Renal cortical epithelial cell (primary cell): ENCODE measurements at regions not wholly inside any gene's neighbourhood (a gene's known extent, or its start where the extent isn't known, plus 50 kb on each side); places are given as distances from the start of the nearest gene placed in this dataset.
A peak's percentile ranks its signal among the peaks of the same experiment; 100 is the strongest.

ENCODE experiments used
- DNase-seq: peaks from one replicate; pipeline ENCODE4 v3.0.0-alpha.2; 2011; ENCODE audit warnings: low read depth

DNA sequence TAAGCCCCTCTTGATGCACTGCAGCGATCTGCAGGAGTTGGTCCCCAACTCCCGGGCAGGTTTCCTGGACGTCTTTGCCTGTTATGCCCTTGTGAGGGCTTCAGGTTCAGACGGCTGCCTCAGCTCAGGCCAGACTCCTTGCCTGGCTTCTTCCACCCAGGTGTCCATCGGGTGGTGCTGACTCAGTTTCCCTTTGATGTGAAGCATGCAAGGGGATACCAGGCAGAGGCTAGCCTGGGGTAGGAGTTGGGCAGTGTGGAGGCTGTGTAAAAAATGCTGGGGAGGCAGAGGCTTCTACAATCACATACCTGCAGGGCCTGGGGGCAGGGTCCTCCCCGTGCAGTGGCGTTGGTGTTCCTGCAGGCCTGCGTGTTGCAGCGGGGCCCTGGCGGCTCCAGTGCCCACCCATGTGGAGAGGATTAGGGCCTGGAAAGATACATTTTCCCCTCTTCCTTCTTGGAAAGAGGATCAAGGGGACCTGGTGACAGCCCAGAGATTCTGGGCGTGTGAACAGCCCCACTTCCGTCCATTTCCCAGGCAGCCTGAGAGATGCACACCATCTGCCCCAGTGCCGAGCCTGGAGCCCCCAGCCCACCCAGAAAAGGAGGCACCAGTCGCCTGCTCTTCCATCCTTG lies 338.3 kb downstream of the DYSF start:
- DNase-seq = no peak

DNA sequence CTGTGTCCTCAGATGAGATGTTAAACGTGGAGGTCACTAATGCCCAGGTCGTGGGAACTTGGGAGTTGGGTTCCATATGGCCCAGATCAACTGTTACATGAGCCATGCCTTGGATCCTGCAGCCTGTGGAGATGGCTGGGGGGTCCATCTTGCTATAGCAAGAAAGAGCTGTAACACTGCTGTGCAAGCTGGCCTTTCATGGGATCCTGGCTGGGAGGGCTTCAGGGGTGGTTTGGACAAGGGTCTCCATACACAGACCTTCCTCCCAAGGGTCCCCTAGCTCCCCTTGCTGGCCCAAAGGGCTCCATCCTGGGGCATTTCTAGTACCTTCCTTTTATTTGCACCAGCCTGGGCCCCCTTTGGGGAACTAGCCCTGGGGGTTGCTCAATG lies 337.7 kb downstream of the DYSF start:
- no peak for DNase-seq

DNA sequence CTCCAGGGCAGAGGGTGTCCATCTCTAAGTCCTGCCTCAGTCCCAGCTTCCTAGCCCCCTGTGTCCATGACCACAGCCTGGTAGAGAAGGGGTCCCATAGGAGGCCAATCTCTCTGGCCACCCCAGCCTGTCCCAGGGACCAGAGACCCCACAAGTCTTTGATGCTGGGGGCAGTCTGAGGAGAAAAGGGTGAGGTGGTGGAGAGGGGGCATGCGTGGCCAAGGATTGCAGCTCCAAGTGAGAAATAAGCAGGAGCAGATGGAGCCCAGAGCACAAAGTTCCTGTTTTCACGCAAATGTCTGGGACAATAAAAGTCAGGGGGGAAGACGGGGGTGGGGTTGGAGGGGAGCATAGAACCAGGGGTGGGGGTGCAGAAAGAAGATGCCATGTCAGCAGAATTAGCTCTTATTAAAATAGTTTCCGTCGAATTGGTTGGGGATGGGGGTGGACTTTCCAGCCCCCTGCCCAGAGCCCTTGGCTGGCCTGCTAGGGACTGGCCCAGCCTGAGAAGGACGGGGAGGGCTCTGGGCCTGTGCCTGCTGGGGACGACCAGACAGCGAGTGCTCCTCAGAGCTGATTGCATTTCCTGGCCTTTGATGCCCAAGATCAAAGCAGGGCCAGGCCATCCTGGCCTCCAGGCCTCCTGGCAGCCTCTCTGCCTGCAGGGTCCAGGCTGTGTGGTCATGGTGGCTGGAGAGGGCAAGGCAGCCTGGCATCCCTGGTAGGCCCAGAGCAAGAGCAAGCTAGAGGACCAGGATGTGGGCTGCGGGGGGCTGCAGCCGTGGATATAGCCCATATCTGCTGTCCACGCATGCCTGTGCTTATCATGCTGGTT lies 337.1 kb downstream of the DYSF start:
- DNase-seq = no peak

DNA sequence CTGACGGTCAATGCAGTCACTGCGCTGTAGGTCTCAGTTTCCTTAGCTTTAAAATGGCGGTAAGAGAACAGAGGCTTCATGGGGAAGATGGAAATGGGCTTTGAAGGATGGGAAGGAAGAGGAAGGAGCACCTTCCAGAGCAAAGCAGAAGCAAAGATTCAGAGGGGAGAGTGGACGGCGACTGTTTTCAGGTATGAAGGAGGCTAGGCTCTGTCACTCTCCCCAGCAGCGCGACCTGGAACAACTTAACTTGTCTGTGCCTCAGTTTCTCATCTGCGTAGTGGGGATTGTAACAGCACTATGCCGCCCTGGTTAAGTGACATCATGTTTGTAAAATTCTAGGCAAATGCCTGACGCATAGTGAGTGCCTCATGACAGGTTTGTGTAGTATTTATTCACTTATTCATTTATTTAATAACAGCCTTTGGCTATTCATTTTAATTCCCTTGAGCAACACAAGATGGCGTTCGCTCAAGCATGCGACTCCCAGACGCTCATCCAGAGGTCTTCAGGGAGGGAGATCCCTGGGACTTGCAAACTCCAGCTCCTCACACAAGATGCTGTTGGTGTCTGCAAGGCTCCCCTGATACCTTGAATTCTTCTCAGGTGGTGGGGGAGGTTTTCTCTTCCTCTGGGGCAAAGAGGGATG lies 336.3 kb downstream of the DYSF start:
- no peak for DNase-seq

DNA sequence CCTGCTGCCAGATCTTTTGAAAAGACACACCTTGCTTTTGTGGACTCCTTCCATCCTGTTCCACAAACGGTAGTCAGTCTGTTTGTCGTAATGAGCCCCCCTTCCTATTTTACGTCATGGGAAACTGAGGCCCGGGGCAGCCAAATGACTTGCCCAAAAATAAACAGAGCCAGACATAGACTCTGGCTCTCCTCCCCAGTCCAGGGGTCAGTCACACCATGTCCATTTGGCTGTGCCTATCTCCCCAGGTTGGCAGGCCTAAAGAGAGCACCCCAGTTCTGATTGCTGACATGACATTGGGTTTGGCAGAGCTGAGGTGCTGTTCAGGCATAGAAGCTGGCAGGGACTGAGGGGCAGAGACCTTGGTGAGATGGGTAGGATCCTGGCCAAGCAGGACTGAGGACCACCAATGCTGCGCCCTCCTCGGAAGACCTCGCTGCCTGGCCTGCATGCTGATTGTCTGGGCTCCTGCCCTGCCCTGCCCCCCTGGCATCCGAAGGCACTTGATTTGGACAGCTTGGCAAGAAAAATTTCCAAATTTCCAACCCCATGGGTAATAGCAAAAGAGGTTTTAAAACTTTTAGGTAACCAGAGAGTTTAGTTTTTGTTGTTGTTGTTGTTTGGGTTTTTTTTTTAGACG lies 335.4 kb downstream of the DYSF start:
- no peak for DNase-seq

DNA sequence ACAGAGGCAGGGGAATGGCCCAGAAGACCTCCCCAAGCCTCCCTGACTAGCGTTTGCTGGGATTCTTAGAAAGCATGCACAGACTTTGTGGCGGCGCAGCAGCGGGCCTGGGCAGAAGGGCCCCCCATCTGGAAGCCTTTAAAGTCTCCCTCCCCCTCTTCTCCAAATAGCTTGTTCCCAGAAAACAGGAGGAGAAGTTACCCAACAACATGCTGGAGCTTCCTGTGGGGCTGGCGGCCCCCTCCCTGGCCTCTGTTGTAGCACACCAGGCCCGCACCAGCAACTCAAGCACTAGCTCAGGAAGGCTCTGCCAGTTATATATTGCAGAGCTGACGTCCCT lies 334.8 kb downstream of the DYSF start:
- no peak for DNase-seq

DNA sequence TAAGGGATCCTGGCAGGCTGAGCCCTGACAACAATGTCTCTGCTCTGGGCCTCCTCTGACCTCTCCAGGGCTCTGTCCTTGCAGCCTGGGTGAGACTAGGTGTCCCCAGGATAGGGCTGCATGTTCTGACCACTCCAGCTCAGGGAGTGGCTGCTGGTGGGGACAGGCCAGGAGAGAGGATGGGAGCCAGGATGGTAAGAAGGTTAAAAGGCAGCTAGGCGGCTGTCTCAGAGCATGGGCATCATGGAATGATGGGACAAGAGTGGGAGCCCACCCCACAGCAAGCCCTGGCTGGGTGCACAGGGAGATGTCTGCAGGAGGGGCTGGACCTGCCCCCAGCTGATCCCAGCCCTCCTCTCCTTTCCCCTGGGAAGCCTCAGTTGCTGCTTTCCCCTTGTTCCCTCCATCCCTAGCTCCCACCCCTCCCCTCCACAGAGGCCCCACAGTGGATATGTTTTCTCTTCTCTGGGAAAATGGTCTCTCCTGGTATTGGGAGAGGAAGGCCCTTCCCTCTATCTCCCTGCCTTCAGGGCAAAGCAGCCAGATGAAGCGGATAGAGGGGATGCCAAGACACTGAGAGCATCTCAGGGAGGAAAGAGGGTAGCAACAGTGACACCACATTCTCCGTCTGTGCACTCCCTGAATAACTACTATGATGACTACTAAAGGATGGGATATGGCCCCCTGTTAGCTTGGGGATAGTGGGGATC lies 334.3 kb downstream of the DYSF start:
- no peak for DNase-seq

DNA sequence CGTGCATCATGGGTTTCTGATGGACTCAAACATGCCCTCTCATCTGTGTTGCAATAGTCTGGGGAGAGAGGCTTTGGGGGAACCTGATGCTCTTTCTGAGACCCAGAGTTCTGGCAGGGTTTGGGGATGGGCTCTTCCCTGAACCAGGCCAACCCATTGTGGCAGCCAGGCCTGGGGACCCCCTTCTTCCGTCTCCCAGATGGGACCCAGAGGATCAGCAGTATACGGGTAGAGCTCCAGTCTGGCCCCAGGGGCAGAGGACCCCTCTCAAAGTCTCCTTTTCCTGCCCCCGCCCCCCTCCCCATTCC lies 333.7 kb downstream of the DYSF start:
- no peak for DNase-seq

DNA sequence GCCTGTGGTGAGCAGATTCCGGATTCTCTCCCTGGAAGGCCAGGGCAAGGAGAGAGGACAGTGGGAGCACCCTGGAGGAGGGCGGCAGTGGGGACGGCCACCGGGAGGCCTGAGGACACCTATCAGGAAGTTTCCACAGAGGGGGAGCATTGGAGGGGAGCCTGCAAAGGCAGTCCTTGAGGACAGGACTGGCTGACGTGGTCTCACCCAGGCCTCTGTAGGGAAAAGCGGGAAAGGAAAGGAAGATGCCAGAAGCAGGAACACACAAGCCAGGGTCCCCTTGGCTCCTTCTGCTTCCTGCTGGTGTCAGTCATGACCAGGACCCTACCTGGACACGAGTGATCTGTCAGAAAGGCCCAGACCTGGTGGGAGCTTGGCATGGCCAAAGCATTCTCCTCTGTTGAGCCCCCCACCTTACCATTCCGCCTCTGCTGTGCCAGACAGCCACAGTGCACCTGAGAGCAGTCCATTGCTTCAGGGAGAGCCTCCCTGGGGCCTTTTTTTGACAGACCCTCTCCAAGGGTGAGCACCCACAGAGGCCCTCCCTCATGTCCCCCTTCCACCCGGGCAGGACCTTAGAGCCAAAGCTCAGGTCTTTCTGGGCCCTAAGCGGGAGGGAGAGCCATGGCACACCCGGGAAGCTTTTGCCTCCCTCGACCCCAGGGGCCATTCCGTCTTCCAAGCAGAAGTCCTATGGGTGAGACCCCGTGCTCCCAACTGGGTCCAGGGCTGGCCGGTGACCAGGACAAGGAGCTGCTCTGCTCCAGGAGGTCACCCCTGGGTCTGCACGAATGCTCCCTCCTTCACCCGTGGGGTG lies 333.1 kb downstream of the DYSF start:
- DNase-seq = no peak

DNA sequence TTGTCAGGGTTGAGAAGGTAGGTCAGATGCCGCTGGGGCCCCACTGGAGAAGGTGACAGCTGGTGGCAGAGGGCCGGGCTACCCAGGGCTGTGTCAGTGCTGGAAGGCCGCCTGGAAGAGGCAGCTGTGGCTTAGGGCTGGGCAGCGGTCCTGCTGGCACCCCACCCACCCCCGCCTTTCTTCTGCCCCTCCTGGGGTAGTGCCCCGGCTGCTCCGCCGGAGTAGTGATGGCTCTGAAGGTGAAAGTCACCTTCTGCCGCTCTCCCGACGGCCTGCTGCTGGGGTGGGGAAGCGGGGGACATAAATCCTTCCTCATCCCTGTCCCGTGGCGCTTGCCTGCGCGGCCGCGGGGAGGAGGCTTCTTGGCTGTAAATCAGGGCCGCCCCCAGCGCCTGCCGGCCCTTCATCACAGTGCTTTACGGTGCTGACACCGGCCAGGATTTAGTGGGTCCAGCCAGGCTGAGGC lies 332.2 kb downstream of the DYSF start:
- no peak for DNase-seq

DNA sequence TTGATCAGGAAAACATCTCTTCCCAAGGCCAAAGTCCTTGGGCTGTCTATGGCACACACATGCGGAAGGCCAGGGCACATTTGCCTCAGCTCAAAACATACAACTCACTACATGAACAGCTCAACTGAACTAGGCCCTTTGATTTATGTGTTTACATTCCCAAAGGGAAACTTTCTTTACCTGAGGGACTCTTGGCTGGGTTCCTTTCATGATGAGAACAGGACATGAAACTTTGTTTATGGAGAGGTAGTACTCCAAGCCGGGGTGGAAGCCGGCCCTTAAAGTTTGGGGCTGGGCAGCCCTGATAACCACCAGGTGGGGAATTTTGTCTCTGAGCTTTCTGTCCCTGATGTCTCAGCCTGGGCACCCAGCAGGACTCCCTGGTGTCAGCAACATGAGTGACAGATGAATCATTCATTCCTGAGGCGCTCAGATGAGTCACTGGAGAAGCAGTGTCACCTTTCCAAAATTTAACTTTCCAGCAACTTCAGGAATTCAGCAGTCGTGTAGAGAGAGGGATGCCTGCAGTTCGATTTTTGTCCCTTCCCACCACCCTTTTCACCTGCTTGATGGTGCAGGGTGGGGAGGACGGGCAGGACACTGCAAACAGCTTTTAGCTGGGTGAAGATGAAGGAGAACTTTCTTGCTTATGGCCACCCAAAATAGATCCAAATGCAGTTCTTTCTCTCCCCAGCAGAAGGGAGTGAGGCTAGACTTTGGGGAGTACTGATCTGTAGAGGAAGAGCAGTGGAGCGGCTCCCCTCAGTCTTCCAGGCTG lies 331.6 kb downstream of the DYSF start:
- DNase-seq = peak; percentile 43

DNA sequence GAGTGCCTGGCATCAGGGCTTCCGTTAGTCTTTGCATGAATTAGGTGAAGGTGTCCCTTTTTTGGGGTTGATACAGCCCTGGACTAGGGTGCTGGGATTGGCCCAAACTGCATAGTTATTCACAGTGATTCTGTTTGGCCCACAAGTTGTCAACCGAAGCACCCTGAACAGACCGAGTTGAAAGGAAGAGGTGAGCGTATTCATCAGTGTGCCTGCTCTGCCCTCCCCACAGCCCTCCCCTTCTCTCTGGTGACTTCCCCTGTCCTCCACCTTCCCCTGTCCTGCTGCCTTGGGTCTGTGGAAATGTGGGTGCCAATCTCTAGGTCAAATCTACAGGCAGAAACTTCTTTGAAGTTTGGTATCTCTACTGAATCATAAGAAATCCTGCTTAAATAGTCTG lies 330.5 kb downstream of the DYSF start:
- DNase-seq = no peak

DNA sequence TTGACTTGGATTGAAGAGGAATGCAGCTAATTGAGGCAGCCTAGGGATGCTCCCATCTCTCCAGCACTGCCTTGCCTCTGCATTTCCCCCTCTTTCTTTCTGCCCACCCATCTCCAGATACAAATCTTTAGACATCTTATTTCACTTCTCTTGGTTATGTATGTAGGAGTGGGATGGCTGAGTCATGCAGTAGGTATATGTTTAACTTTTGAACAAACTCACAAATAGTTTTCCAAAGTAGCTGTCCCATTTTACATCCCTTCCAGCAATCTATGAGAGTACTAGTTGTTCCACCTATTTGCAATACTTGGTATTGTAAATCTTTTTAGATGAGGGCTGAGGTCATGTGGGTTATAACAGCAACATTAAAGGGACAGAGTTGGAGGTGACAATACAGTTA lies 329.9 kb downstream of the DYSF start:
- DNase-seq = peak; percentile 72

DNA sequence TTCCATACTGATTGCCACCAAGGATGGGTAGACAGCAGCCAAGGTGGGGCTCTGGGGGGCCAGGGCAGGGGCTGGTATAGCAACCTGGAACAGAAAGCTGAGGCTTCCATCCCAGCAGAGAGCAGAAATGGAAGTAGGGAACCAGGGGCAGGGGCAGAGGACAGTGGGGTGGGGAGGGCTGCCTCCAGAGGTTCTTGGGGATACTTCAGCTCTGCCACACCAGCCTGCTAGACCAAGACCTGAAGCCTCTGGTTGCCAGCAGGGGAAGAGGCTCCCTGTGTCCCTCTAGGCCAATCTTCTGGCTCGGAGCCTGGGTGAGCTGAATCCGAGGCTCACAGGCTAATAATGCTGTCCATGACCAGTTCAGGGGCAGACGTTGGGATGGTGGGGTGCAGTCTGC lies 329.0 kb downstream of the DYSF start:
- DNase-seq = no peak

DNA sequence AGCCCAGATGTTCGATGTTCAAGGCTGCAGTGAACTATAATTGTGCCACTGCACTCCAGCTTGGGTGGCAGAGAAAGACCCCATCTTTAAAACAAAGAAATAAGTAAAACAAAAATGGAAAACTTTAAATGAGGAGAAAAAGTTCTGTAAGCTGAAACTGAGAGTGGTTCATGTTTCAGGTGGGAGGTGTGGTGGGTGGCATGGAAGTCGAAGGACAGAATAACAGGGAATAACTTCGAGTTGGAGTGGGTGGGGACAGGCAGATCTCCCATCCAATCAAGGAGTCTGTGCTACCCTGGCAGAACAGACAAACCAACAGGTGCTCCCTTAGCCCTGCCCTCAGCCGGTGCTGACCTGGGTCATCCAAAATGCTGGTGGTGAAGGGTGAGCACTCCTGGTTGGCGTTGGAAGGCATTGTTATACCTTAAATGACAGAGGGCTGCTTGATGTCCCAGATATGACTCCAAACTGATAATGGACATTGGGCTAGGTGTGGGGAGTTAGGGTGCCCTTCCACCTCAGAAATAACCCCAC lies 328.4 kb downstream of the DYSF start:
- DNase-seq = no peak

DNA sequence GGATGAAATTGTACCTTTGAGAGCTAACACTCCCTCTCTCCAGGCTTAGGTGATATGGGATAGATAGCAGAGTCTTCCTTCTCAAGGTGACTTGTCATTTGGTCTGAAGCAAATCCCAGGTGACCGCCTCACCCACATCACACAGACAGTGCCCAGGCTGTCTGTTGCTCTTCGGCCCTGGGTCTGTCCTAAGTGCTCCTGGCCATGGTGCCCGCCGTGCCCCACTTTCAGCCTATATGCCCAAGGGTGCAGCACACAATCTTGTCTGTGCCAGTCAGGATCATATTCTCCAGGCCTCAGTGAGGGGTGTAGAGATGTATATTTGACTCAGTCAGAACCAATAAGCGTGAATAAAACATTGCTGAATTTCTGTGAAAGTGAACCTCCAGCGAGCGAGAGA lies 326.8 kb downstream of the DYSF start:
- DNase-seq = no peak

DNA sequence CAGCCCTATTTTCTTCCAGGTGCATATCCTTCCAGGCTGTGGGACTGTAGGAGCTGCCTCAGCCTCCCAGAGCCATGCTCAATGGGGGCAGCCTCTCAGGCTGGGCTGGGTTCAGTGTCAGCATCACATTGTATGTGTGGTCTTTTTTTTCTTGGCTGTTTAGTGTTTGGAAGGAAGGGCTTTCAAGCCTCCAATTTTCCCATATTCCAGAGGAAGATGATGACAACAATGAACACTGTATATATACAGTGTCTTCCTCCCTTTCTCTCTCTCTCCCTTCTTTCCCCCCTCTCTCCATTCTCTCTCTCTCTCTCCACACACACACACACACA lies 326.4 kb downstream of the DYSF start:
- DNase-seq = no peak

DNA sequence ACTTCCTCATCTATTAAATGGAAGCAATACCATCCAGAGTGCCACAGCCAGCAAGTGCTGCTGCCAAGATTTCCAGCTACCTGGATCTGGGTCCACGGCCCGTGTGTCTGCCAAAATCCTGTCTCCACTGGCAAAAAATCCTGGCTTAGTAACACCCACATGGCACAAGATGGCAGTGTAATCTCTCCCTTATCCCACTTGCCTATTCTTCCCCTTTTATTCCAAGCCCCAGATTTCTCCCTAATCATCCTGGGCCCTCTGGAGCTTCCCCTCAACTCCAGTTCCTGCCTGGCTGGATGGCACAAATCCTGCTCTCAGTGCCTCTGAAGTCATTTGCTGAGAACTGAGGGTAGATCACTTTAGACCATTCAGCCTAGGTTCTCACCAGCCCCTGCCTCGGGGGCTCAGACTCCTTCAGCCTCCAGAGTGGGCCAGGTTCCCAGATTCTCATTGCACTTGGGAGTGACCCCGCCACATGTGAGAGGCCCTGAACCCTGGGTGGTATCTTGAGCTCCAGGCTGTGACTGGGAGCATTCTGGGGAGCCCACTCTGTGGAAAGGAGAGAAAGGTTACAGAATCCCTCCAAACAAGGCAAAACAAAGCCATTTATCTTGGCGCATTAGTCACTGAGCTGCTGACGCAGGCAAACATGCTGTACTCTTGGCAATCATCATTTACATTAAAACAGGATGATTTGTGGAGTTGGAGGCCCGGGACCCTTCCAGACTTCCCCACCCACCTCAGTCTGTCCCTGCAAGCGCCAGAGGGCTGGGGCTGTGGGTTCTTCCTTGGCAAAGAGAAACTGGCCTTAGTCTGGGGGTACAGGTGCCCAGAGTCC lies 325.8 kb downstream of the DYSF start:
- no peak for DNase-seq

DNA sequence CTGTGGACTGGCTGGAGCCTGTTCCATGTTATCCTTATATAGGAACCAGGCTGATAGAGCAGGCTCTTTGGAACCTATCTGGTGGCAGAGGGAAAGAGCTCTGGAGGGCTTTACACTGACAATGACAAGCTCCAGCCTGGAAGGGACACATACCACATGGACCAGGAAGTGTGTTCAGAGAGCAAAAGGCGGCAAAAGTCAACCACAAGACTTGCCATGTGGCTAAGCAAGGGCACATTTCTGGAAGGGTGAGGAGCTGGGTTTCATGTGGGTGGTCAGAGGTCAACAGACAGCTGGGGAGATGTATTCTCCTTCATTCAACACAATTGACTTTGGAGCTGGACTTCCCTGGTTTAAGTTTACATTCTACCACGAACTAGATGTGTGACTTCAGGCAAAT lies 325.2 kb downstream of the DYSF start:
- no peak for DNase-seq

DNA sequence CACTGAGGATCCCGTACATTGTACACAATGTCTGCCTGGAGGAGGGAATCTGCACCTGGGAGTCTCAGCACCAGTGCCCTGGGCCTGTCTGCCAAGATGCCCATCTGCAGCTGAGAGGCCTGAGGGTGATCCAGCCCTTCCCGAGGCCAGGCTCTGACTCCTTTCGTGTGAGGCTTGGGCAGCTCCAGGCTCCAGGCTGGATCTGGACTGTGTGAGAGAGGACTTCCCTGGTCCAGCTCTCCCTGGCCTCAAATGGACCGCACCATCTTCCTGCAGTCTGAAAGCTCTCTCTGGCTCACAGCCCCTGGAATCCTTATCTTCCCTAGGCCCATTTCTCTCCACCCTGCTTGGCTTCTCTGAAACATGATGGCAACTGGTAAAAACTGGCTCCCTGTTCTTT lies 324.6 kb downstream of the DYSF start:
- no peak for DNase-seq
